Stimulated activated effector memory CD8-positive, alpha-beta T cell treated with anti-CD3 and anti-CD28 coated beads, Interleukin-12 subunit alpha, Interleukin-12 subunit beta, amount 100 ng/mL, for 72 hours (primary cell): ENCODE measurements at regions not wholly inside any gene's neighbourhood (a gene's known extent, or its start where the extent isn't known, plus 50 kb on each side); places are given as distances from the start of the nearest gene placed in this dataset.

Experiments used
- ATAC-seq: fragments of 150-1000 bp; cut with Tn5 transposase; 2 replicates; pipeline ENCODE4 v1.10.0; 2021
- DNase-seq, 2 donors: peaks; one replicate each; pipeline ENCODE4 v3.0.0; 2021 to 2022; ENCODE audit warnings: low spot score in 2 of 2
- H3K27ac Mint-ChIP-seq: one replicate; pipeline ENCODE4 v1.8.0; 2022; ENCODE audit warnings: mild to moderate bottlenecking, mixed read lengths
- H3K36me3 Mint-ChIP-seq: one replicate; pipeline ENCODE4 v1.8.0; 2022; ENCODE audit warnings: mild to moderate bottlenecking, mixed read lengths
- H3K4me1 Mint-ChIP-seq: one replicate; pipeline ENCODE4 v1.8.0; 2022; ENCODE audit warnings: mixed read lengths
- H3K4me3 Mint-ChIP-seq: one replicate; pipeline ENCODE4 v1.8.0; 2022; ENCODE audit warnings: mild to moderate bottlenecking, mixed read lengths
- H3K9me3 Mint-ChIP-seq: one replicate; pipeline ENCODE4 v1.8.0; 2022; ENCODE audit warnings: mixed read lengths

GRCh38 chr4:181388061-181388460, 855.1 kb upstream of the TENM3 start:
- H3K36me3 Mint-ChIP-seq: no peaks in the 10 kb centered on the region
- no peaks in the 10 kb centered on the region for H3K4me1 Mint-ChIP-seq
- no peak overlapping the region for H3K4me3 Mint-ChIP-seq
- no peak overlapping the region for H3K27ac Mint-ChIP-seq
- peaks cover 13% of the 10 kb centered on the region for H3K9me3 Mint-ChIP-seq
- ATAC-seq (no peak), DNase-seq (no peak)

- ATAC-seq (no peak), DNase-seq (no peak)
- Mint-ChIP-seq H3K9me3 (peaks cover 8% of the 10 kb centered on the region), H3K4me3 (no peak overlapping the region), H3K36me3 (no peaks in the 10 kb centered on the region), H3K4me1 (no peaks in the 10 kb centered on the region), H3K27ac (no peak overlapping the region)
Measured at GRCh38 chr4:181416966-181417365, 826.2 kb upstream of the TENM3 start.

GRCh38 chr4:181418496-181418895, 824.7 kb upstream of the TENM3 start:
- ATAC-seq: no peak
- peaks cover 13% of the 10 kb centered on the region for H3K9me3 Mint-ChIP-seq

GRCh38 chr4:181420950-181421349, 822.3 kb upstream of the TENM3 start:
- DNase-seq (no peak), ATAC-seq (no peak)
- Mint-ChIP-seq H3K4me1 (no peaks in the 10 kb centered on the region), H3K36me3 (no peaks in the 10 kb centered on the region), H3K4me3 (no peak overlapping the region), H3K27ac (no peak overlapping the region), H3K9me3 (peaks cover 14% of the 10 kb centered on the region)

More at GRCh38 chr4:181418496-181418895, 824.7 kb upstream of the TENM3 start:
- H3K36me3 Mint-ChIP-seq: no peaks in the 10 kb centered on the region
- H3K4me1 Mint-ChIP-seq: no peaks in the 10 kb centered on the region
- no peak overlapping the region for H3K27ac Mint-ChIP-seq
- DNase-seq: no peak
- H3K4me3 Mint-ChIP-seq: no peak overlapping the region

- DNase-seq (no peak), ATAC-seq (no peak)
- H3K9me3 Mint-ChIP-seq: peaks cover 21% of the 10 kb centered on the region
- no peak overlapping the region for H3K27ac Mint-ChIP-seq
- H3K4me1 Mint-ChIP-seq: no peaks in the 10 kb centered on the region
- H3K36me3 Mint-ChIP-seq: no peaks in the 10 kb centered on the region
- no peak overlapping the region for H3K4me3 Mint-ChIP-seq
Measured at GRCh38 chr4:181424362-181425016, 818.7 kb upstream of the TENM3 start.

- Mint-ChIP-seq H3K27ac (no peak overlapping the region), H3K4me3 (no peak overlapping the region), H3K9me3 (peaks cover 23% of the 10 kb centered on the region), H3K4me1 (no peaks in the 10 kb centered on the region), H3K36me3 (no peaks in the 10 kb centered on the region)
- DNase-seq (no peak), ATAC-seq (no peak)
Measured at GRCh38 chr4:181427076-181427475, 816.1 kb upstream of the TENM3 start.

- no peak for DNase-seq
- Mint-ChIP-seq H3K9me3 (peaks cover 11% of the 10 kb centered on the region), H3K4me3 (no peak overlapping the region), H3K4me1 (no peaks in the 10 kb centered on the region), H3K27ac (no peak overlapping the region), H3K36me3 (no peaks in the 10 kb centered on the region)
- ATAC-seq: no peak
Measured at GRCh38 chr4:181431006-181431405, 812.2 kb upstream of the TENM3 start.

GRCh38 chr4:181431661-181432060, 811.5 kb upstream of the TENM3 start:
- Mint-ChIP-seq H3K27ac (no peak overlapping the region), H3K4me1 (no peaks in the 10 kb centered on the region), H3K36me3 (no peaks in the 10 kb centered on the region), H3K4me3 (no peak overlapping the region), H3K9me3 (peaks cover 11% of the 10 kb centered on the region)
- no peak for DNase-seq
- no peak for ATAC-seq

GRCh38 chr4:181432335-181432734, 810.9 kb upstream of the TENM3 start:
- Mint-ChIP-seq H3K9me3 (peaks cover 11% of the 10 kb centered on the region), H3K27ac (no peak overlapping the region), H3K4me3 (no peak overlapping the region), H3K36me3 (no peaks in the 10 kb centered on the region), H3K4me1 (no peaks in the 10 kb centered on the region)
- ATAC-seq (no peak), DNase-seq (no peak)

GRCh38 chr4:181437895-181438294, 805.3 kb upstream of the TENM3 start:
- H3K4me3 Mint-ChIP-seq: no peak overlapping the region
- ATAC-seq (no peak), DNase-seq (no peak)
- H3K4me1 Mint-ChIP-seq: no peaks in the 10 kb centered on the region
- no peaks in the 10 kb centered on the region for H3K36me3 Mint-ChIP-seq
- peaks cover 5% of the 10 kb centered on the region for H3K9me3 Mint-ChIP-seq
- H3K27ac Mint-ChIP-seq: no peak overlapping the region

GRCh38 chr4:181438641-181439040, 804.6 kb upstream of the TENM3 start:
- Mint-ChIP-seq H3K36me3 (no peaks in the 10 kb centered on the region), H3K4me3 (no peak overlapping the region), H3K27ac (no peak overlapping the region), H3K4me1 (no peaks in the 10 kb centered on the region), H3K9me3 (peaks cover 5% of the 10 kb centered on the region)
- ATAC-seq (no peak), DNase-seq (no peak)

- no peak overlapping the region for H3K27ac Mint-ChIP-seq
- H3K9me3 Mint-ChIP-seq: peaks cover 4% of the 10 kb centered on the region
- no peak overlapping the region for H3K4me3 Mint-ChIP-seq
- H3K4me1 Mint-ChIP-seq: no peaks in the 10 kb centered on the region
- no peak for ATAC-seq
- DNase-seq: no peak
- no peaks in the 10 kb centered on the region for H3K36me3 Mint-ChIP-seq
Measured at GRCh38 chr4:181443021-181443420, 800.2 kb upstream of the TENM3 start.

GRCh38 chr4:181465826-181466225, 777.4 kb upstream of the TENM3 start:
- no peaks in the 10 kb centered on the region for H3K36me3 Mint-ChIP-seq
- H3K9me3 Mint-ChIP-seq: peaks cover 14% of the 10 kb centered on the region
- no peak overlapping the region for H3K27ac Mint-ChIP-seq
- H3K4me3 Mint-ChIP-seq: no peak overlapping the region
- DNase-seq (no peak), ATAC-seq (no peak)
- H3K4me1 Mint-ChIP-seq: no peaks in the 10 kb centered on the region

- no peak overlapping the region for H3K4me3 Mint-ChIP-seq
- H3K9me3 Mint-ChIP-seq: peaks cover 7% of the 10 kb centered on the region
- H3K36me3 Mint-ChIP-seq: no peaks in the 10 kb centered on the region
- no peaks in the 10 kb centered on the region for H3K4me1 Mint-ChIP-seq
- no peak overlapping the region for H3K27ac Mint-ChIP-seq
- ATAC-seq (no peak), DNase-seq (no peak)
Measured at GRCh38 chr4:181468451-181468850, 774.8 kb upstream of the TENM3 start.

- peaks cover 3% of the 10 kb centered on the region for H3K9me3 Mint-ChIP-seq
- H3K4me1 Mint-ChIP-seq: no peaks in the 10 kb centered on the region
- ATAC-seq: no peak
- no peak overlapping the region for H3K27ac Mint-ChIP-seq
- no peaks in the 10 kb centered on the region for H3K36me3 Mint-ChIP-seq
- no peak overlapping the region for H3K4me3 Mint-ChIP-seq
- DNase-seq: no peak
Measured at GRCh38 chr4:181470306-181470705, 772.9 kb upstream of the TENM3 start.

- DNase-seq: no peak
- ATAC-seq: no peak
- H3K4me3 Mint-ChIP-seq: no peak overlapping the region
- no peak overlapping the region for H3K27ac Mint-ChIP-seq
- H3K9me3 Mint-ChIP-seq: no peaks in the 10 kb centered on the region
- no peaks in the 10 kb centered on the region for H3K4me1 Mint-ChIP-seq
- no peaks in the 10 kb centered on the region for H3K36me3 Mint-ChIP-seq
Measured at GRCh38 chr4:181475359-181475758, 767.8 kb upstream of the TENM3 start.
